ENCODE measurements at regions not wholly inside any gene's neighbourhood (a gene's known extent, or its start where the extent isn't known, plus 50 kb on each side); places are given as distances from the start of the nearest gene placed in this dataset.
"Not testable (repeated sequence)": the region's sequence is repeated elsewhere in the genome, so short reads cannot be mapped to it uniquely, and the experiment has no call there.

DNA sequence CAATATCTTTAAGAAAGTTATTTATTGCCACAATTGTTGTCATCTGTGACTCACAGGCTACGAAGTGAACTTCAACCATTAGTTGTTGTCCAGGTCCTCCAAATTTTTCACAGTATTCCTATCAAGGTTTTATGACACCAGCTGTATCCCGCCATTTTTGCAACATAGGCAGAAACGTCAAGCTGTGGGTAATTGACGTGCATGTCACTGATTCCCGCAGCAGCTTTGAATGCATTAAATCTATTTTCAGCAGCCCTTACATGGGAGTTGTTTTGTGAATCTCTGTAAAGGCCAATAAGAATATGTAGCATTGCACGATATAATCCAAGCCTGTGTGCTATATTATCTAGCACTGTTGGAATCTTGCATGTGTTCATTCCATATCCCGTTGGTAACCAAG is 109.1 kb upstream of the TOPAZ1 start:
- POLR2A ChIA-PET, result no interaction called here
- no peaks in the 10 kb centered on the region for H3K9me3 Mint-ChIP-seq

DNA sequence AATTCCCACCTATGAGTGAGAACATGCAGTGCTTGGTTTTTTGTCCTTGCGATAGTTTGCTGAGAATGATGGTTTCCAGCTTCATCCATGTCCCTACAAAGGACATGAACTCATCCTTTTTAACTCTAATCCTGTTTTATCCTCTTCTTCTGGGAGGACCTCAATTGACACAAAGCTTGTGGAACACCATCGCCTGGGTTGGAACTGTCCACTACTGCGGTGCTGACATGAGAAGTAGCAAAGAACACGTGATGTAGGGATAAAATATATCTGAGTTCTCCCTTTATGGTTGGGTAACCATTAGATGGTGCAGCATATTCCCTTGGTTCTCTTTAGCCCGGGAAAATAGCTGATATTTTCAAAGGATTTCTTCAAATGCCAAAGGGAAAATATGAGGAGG is 105.3 kb upstream of the TOPAZ1 start:
- no peak overlapping the region for H3K27ac Mint-ChIP-seq
- ChIA-PET CTCF (no interaction called here), POLR2A (no interaction called here)
- no peak overlapping the region for H3K4me3 Mint-ChIP-seq
- peaks cover 24% of the 10 kb centered on the region for H3K27me3 Mint-ChIP-seq
- no peak for DNase-seq
- no peaks in the 10 kb centered on the region for H3K36me3 Mint-ChIP-seq (ENCODE audit: low read depth)
- peaks cover under 1% of the 10 kb centered on the region for H3K4me1 Mint-ChIP-seq
- H3K9me3 Mint-ChIP-seq, result peaks cover 2% of the 10 kb centered on the region

More for the DNA sequence above, 109.1 kb upstream of the TOPAZ1 start:
- CTCF ChIA-PET, result no interaction called here
- peaks cover 30% of the 10 kb centered on the region for H3K4me1 Mint-ChIP-seq
- H3K4me3 Mint-ChIP-seq, result no peak overlapping the region
- no peak overlapping the region for H3K27ac Mint-ChIP-seq
- peaks cover 22% of the 10 kb centered on the region for H3K27me3 Mint-ChIP-seq
- no peak for DNase-seq
- H3K36me3 Mint-ChIP-seq (ENCODE audit: low read depth), result no peaks in the 10 kb centered on the region

DNA sequence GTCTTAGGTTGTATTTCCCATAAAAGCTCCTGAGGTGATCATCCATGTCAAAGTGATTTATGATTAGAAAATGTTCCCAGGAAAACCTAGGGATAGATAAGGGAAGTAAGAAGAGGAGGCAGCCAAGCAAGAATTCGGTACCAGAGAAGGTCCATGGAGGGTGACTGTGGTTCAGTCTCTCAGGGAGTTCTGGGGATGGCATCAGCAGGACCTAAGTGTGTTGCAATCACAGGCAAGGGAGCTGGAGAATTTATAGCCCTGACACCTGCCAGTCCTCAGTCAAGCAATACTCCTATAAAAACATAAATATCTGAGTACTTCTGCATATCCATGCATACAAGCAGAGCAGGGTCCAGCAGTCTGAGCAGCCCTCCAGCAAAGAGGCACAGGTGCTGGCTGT is 95.6 kb upstream of the TOPAZ1 start:
- Mint-ChIP-seq H3K4me1 (no peaks in the 10 kb centered on the region), H3K9me3 (peaks cover under 1% of the 10 kb centered on the region), H3K27ac (no peak overlapping the region), H3K27me3 (peaks cover 38% of the 10 kb centered on the region), H3K4me3 (no peak overlapping the region), H3K36me3 (ENCODE audit: low read depth) (no peaks in the 10 kb centered on the region)
- POLR2A ChIA-PET, result no interaction called here
- CTCF ChIA-PET, result no interaction called here
- DNase-seq, result no peak

DNA sequence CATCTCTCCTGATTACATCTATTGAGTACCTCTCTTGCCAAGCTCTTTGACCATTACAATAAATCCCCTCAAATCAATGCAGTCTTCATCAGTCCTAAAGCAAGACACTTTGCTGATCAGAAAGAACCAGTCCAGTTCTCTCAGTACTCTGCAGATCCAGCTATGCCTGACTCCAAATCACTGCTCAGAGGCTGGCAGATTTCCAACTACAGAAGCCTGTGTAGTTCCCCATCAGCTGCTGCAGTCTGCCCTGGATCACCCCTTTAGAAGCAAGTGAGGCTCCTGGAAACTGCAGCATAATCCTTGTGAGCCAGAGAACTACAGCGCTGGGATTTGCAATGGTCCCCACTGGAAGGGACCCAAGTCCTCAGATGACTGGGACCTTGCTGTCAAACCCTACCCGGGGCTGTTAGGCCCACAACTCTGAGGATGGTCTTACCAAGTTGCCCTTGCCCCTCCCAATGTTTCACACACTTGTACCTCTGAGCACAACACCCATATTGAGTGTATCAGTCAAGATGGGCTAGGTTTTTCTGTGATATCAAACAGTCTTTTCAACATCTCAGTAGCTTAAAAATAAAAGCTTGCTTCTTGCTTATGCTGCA is 81.9 kb upstream of the TOPAZ1 start:
- ChIA-PET CTCF (no interaction called here), POLR2A (no interaction called here)
- no peaks in the 10 kb centered on the region for H3K9me3 Mint-ChIP-seq
- H3K27ac Mint-ChIP-seq, result no peak overlapping the region
- DNase-seq, result no peak
- H3K36me3 Mint-ChIP-seq (ENCODE audit: low read depth), result no peaks in the 10 kb centered on the region
- H3K4me1 Mint-ChIP-seq, result no peaks in the 10 kb centered on the region
- no peak overlapping the region for H3K4me3 Mint-ChIP-seq
- H3K27me3 Mint-ChIP-seq, result peaks cover 25% of the 10 kb centered on the region

DNA sequence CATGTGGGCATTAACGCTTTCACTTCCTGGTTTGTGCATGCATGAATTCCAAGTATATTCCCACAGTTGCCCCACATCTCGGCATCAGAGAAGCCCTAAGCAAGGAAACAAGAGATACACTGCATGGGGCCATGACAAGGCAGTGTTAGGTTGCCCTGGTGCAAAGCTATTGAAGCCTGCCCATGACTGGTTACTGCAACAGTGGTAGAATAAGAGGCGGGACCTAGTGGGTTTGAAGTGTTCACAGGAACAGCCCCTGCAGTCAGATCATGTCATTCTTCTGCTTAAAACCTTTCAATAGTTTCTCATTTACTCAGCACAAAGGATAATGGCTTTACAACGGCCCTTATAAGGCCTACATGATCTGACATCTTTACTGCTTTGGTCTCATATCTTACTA is 80.9 kb upstream of the TOPAZ1 start:
- CTCF ChIA-PET, result interaction anchor here (1.1 kb wide), 1 partner anchor 17 kb away, joined by 3 read pairs; no protein-coding TSS in a partner anchor
- DNase-seq, result no peak
- POLR2A ChIA-PET, result no interaction called here

DNA sequence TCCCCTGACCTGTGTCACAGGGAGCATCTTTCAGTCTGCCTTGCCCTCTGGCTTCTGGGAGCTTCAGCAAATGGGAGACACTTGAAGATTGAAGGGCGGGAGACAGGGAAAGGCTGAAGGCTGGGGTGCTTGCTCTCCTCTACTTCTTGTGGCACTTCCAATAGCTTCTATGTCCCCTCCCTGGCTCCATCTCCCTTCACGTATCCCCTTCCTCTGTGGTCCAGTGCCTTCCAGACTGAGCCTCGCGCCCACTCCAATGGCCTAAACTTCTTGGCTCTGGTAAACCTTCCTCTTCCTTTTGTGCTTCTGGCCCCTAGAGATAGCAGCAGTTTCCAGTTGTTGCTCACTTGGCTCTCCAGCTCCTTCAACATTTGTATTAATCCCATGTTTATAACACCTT is 69.8 kb upstream of the TOPAZ1 start:
- DNase-seq, result no peak
- Mint-ChIP-seq H3K4me1 (no peaks in the 10 kb centered on the region), H3K36me3 (ENCODE audit: low read depth) (no peaks in the 10 kb centered on the region), H3K27me3 (peaks cover 19% of the 10 kb centered on the region), H3K27ac (no peak overlapping the region), H3K4me3 (no peak overlapping the region), H3K9me3 (no peaks in the 10 kb centered on the region)
- CTCF ChIA-PET, result no interaction called here
- POLR2A ChIA-PET, result no interaction called here

More for the DNA sequence above, 80.9 kb upstream of the TOPAZ1 start:
- Mint-ChIP-seq H3K4me3 (no peak overlapping the region), H3K36me3 (ENCODE audit: low read depth) (no peaks in the 10 kb centered on the region), H3K27me3 (peaks cover 21% of the 10 kb centered on the region), H3K27ac (no peak overlapping the region), H3K9me3 (no peaks in the 10 kb centered on the region), H3K4me1 (no peaks in the 10 kb centered on the region)

DNA sequence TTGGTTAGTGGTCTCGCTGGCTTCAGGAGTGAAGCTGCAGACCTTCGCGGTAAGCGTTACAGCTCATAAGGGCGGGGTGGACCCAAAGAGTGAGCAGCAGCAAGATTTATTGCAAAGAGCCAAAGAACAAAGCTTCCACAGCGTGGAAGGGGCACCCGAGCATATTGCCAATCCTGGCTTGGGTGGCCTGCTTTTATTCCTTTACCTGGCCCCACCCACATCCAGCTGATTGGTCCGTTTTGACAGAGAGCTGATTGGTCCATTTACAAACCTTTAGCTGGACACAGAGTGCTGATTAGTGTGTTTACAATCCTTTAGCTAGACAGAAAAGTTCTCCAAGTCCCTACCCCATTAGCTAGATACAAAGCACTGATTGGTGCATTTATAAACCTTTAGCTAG is 69.0 kb upstream of the TOPAZ1 start:
- CTCF ChIA-PET; DNase-seq; H3K4me1 Mint-ChIP-seq; POLR2A ChIA-PET; H3K36me3 Mint-ChIP-seq (ENCODE audit: low read depth); H3K4me3 Mint-ChIP-seq; H3K27ac Mint-ChIP-seq; H3K9me3 Mint-ChIP-seq: not testable (repeated sequence)
- peaks cover 22% of the 10 kb centered on the region for H3K27me3 Mint-ChIP-seq

DNA sequence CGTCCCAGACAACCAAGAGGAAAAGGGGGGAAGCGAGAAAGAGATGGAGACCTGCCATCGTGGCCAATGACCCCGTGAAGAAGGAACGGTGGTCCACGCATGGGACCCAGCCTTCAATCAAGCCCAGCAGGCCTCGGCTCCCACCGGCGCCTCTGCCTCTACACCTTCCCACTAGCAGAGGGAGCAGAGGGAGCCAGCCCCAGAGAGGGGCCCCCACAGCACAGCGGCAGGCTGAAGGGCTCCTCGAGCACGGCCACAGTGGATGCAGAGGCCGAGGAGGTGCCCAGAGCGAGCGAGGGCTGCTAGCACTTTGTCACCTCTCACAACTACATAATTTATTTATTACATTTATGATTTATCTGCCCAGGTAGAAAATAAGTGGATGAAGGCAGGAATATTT is 68.4 kb upstream of the TOPAZ1 start:
- ChIA-PET CTCF (interaction anchor here (0.6 kb wide), 1 partner anchor 285 kb away, joined by 6 read pairs; no protein-coding TSS in a partner anchor), POLR2A (no interaction called here)
- Mint-ChIP-seq H3K4me1 (no peaks in the 10 kb centered on the region), H3K36me3 (ENCODE audit: low read depth) (no peaks in the 10 kb centered on the region), H3K27me3 (peaks cover 22% of the 10 kb centered on the region), H3K27ac (no peak overlapping the region), H3K4me3 (no peak overlapping the region), H3K9me3 (no peaks in the 10 kb centered on the region)
- no peak for DNase-seq

DNA sequence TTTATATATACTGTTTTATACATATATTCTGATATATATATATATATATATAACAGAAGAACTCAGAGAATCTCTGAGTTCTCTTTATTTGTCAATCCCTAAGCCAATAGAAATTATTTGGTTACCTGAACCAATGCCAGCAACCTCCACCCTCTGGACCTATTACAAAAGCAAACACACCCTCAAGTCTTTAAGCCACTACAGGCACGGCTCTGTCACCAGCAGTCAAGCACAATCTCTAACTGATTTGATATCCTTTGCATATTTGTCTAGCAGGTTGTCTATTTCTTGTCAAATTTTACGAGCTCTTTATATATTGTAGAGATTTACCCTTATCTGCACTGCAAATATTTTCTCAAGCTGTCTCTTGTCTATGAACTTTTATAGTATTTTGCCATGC is 66.6 kb upstream of the TOPAZ1 start:
- Mint-ChIP-seq H3K9me3 (no peaks in the 10 kb centered on the region), H3K27me3 (peaks cover 24% of the 10 kb centered on the region), H3K4me3 (no peak overlapping the region), H3K4me1 (no peaks in the 10 kb centered on the region), H3K27ac (no peak overlapping the region), H3K36me3 (ENCODE audit: low read depth) (no peaks in the 10 kb centered on the region)
- ChIA-PET CTCF (no interaction called here), POLR2A (no interaction called here)
- DNase-seq, result no peak

DNA sequence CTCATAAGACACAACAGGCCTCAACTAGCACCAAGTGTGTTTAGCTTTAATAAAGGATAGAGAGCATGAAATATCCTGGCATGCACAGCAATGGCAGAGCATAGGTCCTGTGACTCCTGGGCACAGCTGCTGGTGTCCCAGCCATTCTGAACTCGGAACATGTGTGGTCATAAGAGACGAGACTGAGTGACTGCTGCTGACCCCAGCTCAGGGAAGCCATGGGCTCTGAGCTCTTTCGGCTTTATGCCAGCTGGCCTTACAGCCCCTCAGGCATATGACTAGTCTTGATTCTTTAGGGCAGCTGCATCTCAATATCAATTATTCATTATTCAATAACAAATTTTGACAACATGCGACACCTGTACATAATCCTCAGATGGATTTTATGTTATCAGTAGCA is 62.4 kb upstream of the TOPAZ1 start:
- ChIA-PET CTCF (no interaction called here), POLR2A (no interaction called here)
- Mint-ChIP-seq H3K4me1 (no peaks in the 10 kb centered on the region), H3K4me3 (no peak overlapping the region), H3K27ac (no peak overlapping the region), H3K9me3 (no peaks in the 10 kb centered on the region), H3K27me3 (peaks cover 20% of the 10 kb centered on the region), H3K36me3 (ENCODE audit: low read depth) (no peaks in the 10 kb centered on the region)
- no peak for DNase-seq

DNA sequence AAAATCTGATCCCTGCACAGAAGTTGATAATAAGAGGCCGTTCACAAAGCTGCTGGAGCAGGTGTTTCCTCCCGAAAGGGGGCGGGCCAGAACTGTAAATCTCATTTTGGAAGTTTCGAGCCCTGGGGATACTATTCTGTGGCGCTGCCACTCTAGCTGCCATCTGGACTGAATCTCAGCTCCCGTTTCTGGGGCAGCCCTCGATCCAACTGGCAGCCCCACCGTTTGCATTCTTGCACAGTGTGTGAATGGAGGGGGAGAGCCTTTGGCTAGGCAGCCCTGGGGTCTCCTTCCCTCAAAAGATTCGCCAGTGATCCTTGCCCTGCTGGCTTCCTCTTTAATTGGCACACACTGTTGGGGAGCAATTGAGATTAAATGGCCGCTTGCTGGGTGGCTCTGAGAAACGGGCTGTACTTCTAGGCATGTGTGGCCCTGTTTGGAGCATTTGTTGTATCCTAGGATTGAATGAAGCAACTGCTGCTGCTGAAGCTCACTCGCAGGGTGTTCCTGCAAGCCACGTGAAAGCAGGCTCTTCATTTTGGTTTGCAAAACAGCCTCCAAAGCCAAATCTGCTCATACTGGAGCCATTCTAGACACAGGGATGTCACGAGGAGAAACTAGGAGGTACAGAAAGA is 57.2 kb upstream of the TOPAZ1 start:
- Mint-ChIP-seq H3K36me3 (ENCODE audit: low read depth) (no peaks in the 10 kb centered on the region), H3K27ac (no peak overlapping the region), H3K4me3 (no peak overlapping the region), H3K27me3 (peaks cover 24% of the 10 kb centered on the region), H3K9me3 (no peaks in the 10 kb centered on the region), H3K4me1 (no peaks in the 10 kb centered on the region)
- POLR2A ChIA-PET, result no interaction called here
- CTCF ChIA-PET, result interaction anchor here (0.9 to 1.5 kb wide), 2 partner anchors 15 to 57 kb away, joined by 4 read pairs; no protein-coding TSS in a partner anchor
- no peak for DNase-seq

DNA sequence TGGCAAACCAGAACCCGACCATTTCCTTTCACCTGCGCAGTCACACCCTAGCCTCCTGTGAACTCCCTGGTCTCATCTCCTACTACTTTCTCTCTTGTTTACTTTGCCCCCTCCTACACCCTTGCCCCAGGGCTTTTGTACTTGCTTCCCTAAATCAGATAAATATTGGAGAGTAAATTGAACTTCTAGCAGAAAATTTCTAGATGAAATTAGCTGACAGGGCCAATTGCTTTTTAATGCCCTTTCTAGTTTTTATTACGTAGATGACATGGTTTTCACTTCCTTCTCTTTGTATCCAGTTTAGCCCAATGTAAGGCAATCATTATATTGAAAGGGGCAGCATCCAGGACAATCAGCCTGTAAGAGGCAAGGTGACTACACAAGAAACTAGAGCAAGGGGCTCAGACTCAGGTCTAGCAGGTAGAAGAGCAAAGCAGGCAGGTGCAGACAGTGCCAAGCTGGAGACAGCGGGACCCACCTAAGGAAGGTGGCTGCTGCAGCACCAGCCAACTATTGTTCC is 56.2 kb upstream of the TOPAZ1 start:
- peaks cover 21% of the 10 kb centered on the region for H3K27me3 Mint-ChIP-seq
- H3K4me1 Mint-ChIP-seq, result no peaks in the 10 kb centered on the region
- ChIA-PET CTCF (no interaction called here), POLR2A (no interaction called here)
- H3K36me3 Mint-ChIP-seq (ENCODE audit: low read depth), result no peaks in the 10 kb centered on the region
- DNase-seq, result no peak
- H3K4me3 Mint-ChIP-seq, result no peak overlapping the region
- no peak overlapping the region for H3K27ac Mint-ChIP-seq
- no peaks in the 10 kb centered on the region for H3K9me3 Mint-ChIP-seq

DNA sequence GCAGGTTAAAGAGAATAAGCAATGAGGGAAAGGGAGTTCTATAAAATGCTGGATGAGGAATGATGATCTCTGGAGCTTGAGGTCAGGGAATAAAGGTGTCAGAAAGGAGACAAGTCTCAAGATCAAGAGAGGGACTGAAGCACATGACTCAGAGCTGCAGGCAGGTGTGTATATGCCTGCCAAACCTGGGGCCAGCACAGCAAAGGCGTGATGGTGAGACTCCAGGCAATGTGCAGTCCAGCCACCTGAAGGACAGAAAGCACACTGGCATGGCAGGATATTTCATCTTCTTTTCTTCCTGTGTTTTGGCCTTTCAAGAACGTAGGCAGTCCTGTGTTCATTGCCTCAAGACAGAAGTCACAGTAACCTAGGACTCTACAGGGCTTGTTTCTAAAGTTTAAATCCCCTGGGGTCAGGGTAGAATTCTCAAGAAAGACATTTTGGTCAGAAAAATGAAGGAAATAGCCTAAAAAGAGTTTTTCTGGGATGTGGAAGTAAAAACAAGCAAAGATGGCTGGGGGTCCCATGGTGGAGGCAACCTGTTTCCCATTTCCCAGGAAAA is 55.5 kb upstream of the TOPAZ1 start:
- POLR2A ChIA-PET, result no interaction called here
- Mint-ChIP-seq H3K36me3 (ENCODE audit: low read depth) (no peaks in the 10 kb centered on the region), H3K4me3 (no peak overlapping the region), H3K9me3 (no peaks in the 10 kb centered on the region), H3K4me1 (no peaks in the 10 kb centered on the region), H3K27ac (no peak overlapping the region), H3K27me3 (peaks cover 21% of the 10 kb centered on the region)
- CTCF ChIA-PET, result interaction anchor here (1.4 kb wide), 1 partner anchor 13 kb away, joined by 4 read pairs; no protein-coding TSS in a partner anchor
- no peak for DNase-seq
